NCI-H2196 (cell line): ENCODE measurements at regions not wholly inside any gene's neighbourhood (a gene's known extent, or its start where the extent isn't known, plus 50 kb on each side); places are given as distances from the start of the nearest gene placed in this dataset.

Experiments
- DNase-seq: peaks from one replicate; lab custom pipeline; 2025; ENCODE audit not compliant: unreplicated experiment; lab: John Stamatoyannopoulos, UW

DNA sequence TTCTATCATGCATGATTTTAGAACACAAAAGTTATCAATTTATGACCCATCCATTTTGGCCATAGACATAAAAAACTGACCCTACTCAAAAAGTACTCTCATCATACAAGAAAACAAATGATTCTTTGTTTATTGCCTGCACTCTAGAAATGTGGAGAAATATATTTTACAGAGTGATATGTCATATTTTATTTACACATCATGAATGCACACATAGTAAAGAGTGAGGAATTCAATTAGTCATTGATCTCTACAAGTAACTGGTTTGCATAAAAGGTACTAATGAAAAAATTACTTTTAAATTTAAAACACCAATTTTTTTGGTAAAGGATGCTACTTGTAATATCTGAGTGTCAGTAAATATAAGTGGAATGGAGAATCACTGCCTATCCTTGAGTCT is 242.5 kb upstream of the FAT4 start:
- no peak for DNase-seq

DNA sequence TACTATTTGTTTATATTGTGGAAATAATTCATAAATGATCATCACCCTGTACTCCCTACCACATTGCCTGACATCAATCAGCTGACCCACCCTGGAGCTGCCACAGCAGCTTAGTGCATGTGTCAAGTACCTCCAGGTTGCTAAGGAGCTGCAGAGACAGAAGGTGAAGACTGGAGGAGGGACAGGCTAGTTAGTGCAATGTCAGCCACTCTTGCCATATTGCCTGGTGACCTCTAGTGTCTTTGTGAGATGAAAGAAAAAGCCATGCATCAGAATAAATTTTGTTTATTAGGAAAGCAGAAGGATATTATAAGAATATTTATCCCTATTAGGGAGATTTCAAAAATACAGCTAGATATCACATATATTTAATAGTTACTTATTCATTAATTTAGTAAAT is 243.9 kb upstream of the FAT4 start:
- no peak for DNase-seq

DNA sequence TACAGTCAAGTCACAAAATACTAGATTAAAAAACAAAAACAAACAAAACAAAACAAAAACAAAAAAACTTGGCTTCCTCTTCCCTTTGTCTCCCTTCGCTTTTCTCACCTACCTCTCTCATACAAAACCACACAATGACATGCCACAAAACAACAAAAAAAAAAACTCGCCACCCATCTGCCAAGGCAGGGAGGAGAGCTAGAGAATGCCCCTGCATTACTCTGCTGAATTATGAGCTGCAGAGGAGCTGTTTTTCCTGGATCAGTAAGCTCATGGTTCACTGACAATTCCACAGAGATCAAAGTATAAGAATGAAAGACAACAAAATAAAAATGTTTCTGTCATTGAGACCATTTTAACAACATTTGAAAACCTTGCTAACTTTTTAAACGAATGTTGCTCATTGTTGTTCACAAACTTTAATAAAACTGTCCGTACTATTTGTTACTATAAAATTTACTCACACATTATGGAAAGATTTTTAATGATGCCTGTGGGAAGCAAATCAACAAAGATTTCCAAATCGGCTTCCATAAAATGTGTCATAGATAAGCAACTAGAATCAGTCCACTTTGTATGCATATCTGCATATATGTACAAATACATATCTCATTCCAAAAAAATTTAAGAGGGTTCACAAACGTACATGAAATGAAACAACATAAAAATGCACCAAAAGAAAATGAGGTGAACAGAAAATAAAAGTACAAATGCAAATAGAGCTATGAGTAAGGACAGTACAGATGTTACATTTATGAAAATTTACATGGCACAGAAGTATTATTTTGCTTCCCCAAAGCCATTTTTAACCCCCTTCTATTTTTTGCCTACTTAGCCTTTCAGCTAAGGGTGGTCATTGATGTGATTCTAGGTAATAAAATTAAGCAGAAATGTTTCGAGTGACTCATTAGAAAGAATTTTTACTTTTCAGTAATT is 252.4 kb upstream of the FAT4 start:
- DNase-seq = no peak

DNA sequence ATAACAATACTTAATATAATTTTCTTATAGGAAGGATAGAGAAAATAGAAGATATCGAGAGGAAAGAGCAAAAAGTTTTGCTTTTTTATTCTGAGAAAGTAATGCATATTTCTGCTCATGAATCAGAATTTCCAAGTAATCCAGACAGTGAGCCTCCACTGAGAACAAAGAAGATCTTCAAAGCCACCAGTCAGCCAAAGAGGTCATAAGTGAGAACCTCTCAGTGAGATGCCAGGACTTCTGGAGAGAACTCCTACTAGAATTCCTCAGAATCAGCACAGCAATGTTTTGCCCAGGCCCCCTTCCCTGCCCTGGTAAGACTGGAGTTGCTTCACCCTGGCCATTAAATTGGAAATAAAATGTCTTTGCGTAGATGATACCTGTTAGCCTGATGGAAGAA is 254.4 kb upstream of the FAT4 start:
- no peak for DNase-seq

DNA sequence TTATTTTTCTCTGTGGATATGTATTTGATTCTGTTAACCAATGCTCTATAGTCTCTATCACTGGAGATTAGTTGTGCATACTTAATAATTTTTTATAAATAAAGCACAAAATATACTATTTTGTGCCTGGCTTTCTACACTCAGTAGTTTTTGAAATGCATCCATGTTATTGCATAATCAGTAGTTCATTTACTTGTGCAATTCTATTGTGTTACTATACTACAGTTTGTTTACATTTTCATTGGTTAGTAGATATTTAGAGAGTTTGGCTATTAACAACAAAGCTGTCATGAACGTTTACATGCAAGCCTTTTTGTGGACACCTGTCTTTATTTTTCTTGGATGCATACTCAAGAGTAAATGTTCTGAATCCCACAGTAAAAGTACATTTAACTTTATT is 265.0 kb upstream of the FAT4 start:
- no peak for DNase-seq

DNA sequence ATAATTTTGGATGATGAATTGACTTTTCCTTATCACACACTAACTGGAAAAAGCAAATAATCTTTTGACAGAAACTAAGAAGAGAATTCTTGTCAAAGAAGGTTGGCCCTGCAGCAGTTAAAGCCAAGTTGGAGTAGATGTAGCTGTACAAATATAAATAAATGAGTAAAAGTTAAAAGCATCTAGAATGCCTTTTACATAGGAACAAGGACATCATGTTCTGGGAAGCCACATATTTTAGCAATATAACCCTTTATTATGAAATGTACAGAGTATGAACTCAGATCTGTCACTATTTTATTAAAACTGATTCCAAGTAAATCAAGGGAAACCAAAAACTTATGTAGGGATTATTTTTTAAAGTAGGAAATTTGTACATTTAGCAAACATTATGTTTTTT is 269.4 kb upstream of the FAT4 start:
- DNase-seq = no peak

DNA sequence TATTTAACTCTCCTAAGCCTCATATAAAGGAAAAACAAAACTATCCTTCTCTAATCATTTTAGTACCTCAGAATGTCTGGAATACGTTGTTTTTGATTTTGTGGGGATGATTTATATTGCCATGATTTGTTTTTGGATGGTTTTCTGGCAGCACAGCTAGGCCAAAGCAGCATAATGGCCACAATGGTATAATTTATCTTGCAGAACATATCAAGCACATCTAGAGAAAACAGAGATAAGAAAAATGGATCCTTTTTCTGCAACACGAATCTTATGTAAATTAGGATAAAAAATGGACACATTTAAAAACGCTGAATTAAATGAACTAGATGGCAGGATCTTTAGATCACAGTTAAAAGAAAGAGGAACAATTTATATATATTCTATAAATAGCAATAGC is 269.9 kb upstream of the FAT4 start:
- no peak for DNase-seq

DNA sequence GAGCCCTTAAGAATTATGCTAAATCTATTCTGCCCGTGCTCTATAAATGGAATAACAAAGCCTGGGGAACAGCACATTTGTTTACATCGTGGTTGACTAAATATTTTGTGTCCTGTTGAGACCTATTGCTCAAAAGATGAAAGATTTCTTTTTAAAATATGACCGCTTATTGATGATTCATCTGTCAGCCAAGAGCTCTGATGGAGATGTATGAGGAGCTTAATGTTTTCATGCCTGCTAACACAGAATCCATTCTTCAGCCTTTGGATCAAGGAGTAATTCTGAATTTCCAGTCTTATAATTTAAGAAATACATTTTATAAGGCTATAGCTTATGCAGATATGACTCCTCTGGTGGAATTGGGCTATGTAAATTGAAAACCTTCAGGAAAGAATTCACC is 271.3 kb upstream of the FAT4 start:
- DNase-seq = no peak

DNA sequence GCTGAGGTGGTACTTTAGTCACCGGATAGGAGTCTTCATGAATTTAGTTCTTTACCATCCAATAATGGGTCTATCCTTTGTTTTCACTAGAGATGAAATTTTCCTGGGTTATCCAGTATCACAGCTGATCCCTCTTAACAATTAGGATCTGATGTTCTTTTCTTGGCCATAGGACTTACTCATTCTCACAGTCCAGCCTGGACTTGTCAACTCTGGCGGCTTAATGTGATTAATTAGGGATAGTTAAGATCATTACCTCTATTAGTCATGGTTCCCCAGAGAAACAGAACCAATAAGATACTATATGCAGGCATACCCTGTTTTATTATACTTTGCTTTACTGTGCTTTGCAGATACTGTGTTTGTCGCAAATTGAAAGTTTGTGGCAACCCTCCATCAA is 272.7 kb upstream of the FAT4 start:
- DNase-seq = no peak

DNA sequence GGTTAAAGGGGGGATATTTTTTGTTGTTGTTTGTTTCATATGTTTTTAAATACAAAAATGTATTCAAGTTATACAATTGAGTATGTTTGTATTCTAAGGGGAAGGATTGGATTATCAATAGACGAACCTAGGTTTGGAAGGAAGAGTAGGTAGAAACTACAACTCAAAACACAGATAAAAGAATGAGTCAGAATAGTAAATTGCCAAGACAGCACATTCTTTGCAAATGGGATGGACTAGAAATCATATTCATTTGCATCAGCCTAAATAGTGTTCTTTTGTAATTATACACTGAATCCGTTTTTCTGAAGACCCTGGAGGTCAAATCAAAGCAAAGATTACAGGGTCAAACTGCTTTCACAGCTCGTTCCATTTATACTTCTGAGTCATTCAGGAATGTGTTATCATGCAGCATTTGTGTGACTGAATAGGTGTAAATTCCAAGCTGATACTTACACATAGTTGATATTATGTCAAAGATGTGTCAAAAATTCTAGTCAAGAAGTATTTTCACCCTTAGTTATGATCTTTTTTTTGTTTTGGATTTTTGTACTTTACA is 273.3 kb upstream of the FAT4 start:
- DNase-seq = no peak

DNA sequence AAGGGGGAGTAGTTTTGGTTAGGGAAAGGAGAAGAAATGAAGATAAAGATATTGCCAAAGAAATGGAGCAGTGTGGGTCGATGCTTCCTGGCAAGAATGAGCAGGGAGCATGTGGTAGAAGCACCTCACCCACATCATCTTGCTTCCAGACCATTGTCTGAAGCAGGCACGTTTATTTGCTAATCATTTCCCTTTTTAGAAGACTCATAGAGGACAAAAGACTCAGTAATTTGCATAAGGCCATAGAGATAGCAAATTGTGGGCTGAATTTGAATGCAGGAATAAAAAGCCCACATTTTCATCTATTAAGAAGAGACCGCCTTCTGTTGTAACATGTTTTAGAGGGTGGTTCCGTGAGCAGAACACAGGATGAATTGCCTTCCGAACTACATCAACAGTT is 275.2 kb upstream of the FAT4 start:
- no peak for DNase-seq

DNA sequence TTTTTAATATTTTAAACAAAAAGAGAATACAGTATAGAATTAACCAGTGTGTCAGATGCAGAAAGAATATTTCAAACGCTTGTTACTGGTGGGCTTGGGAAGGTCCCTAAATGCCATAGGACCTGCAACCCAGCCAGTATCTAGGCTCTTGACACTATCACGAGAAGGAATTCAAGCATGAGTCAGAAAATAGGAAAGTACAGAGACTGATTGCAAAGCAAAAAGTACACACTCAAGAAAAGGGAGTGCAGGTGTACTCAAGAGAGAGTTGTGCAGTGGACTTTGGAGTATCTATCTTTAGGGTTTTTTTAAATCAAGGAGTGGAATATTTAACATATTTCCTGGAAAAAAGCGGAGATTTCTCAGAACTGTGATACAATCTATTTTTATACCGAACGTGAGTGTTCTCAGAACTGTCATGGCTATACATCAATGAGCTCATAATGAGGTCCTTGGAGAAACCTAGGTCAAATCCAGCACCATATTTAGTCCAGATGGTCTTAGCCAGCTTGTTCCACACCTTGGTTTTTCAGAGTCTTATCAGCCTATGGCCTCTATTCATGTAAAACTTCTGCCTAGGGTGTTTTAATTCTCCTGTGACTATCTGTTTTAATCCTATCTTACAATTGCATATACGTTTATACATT is 291.8 kb upstream of the FAT4 start:
- no peak for DNase-seq

DNA sequence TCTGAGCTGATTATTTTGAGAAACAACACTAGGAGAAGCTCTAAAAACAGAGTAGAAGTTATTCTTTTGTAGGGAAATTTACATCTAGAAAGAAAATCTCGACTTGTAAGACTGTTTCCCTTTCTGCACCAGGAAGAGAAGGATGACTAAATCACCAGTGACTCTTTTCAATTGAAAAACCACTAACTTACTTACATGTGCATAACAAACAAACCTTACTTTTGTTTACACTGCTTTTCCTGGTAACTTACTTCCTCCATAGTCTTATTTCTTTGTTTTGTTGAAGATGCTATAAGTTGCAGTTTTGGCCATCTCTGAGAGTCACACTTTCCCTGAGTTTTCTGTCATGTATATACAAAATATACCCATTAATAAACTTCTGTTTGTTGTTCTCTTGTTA is 293.6 kb upstream of the FAT4 start:
- DNase-seq = no peak

DNA sequence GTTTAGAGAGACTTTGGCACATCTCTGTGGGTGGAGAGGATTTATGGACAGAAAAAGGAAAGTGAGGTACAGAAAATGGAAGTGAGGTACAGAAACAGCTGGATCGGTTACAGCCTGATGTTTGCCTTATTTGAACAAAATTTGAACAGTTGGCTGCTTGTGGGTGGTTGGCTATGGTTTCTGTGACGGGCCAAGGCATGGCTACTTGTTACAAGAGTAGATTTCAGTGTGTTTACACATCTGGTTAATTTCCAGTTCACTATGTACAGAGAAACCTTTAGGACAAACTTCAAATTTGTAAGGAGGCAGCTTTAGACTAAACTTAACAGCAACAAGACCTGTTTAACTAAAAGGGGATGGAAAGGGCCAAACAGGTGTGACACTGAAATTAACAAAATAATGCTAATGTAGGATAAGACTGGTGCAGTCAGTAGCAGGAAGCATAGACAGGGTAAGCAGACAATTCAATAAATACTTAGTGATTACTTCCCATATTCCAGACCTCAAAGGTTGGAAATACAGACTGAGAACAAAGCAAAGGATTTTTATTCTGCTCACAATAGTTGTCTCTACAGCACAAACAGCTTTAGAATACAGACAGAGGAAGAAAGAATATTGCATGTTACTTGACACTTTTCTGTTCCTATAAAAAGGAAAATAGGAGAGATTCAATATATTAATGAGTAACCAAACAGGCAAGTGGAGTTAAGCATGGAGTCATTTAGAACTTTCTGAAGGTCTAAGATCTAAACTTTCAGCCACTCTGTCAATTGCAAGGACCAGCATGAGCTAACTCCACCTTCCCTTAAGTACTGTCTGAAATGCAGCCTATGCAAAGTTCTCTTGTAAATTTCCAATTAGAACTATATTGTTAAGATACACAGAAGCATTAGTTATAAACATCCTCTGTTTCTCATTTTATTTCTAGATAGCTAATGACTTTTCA is 294.4 kb upstream of the FAT4 start:
- DNase-seq = no peak

DNA sequence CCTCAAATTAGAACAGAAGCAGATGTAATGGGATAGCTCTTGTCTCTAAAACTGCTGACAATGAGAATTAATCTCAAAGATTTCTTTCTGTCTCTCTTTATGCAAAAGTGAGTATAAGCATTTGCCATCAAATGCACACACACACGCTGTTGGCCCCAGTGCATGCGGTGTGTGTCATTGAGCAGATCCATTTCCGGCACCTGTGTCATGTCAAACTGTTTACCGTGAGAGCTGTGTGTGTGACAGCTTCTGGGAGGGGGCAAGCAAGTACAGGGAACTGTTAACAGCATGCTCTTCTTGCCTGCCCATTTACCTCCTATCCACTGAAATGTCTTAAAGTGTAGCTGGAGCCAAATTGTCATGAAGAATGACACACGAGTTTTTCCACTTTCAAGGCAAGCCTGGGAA is 297.9 kb upstream of the FAT4 start:
- no peak for DNase-seq

DNA sequence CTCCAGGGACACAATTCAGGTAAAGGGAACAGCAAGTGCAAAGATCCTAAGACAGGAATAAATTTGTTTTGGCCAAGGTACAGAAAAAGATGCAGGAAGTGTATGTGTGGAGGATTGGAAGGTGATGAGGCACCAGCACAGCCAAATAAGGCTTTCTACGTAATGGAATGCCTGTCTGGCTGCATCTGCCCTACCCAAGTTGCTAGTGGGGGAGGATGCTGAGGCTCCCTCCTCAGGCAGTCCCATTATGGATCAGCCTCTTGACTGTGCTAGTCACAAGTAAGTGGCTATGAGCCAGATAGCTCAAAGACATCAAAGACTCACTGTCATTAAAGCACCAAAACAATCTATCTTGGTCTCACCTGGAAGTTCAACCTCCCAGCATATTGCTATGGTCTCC is 300.9 kb upstream of the FAT4 start:
- no peak for DNase-seq

DNA sequence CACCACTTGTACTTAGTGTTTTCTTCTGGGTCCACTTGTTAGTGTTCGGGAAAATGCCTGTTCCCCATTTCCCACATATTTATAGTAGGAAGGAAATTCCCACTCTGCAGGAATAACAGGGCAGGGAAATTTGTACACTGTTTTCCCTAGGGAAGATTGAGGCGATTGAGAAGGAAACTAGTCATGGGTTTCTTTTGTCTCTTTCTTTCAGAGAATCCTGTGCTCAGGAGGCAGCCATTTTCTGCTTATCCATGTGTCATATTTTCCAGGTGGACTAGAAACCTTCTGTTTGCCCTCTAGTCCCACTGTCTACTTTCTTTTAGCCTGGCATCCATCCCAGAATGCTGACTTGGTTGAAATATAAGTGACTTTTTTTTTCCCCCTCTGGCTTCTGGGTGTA is 299.1 kb upstream of the ANKRD50 start:
- no peak for DNase-seq

DNA sequence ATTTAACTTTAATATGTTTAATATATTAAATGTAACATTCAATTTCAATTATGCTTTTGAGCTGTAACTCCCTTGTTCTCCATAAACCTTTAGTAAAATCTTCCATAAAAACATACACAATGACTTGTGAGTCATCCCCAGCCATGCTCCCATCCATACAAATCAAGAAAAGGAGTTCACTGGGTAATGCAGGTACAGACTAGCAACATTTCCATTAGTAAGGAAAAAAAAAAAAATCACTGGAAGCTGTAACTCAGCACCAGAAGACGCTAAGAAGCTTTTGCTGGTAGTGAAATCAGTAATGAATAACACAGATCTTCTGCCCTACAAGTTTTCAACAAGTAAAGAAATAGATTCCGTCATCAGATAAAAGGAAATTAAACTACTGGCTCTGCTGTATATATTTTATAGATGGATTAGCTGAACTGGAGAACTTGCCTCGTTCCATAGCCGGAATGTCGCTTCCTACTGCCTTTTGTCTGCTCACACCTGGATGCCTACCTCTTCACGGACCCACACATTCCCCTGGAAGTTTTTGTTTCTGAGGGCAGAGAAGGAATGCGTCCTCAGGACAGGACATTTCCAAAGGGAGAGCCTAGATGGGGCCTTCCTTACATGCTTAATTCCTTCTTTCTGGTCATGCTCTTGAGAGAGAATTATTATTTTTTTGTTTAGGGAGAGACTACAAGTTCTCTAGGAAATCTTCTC is 298.4 kb upstream of the ANKRD50 start:
- DNase-seq = no peak

DNA sequence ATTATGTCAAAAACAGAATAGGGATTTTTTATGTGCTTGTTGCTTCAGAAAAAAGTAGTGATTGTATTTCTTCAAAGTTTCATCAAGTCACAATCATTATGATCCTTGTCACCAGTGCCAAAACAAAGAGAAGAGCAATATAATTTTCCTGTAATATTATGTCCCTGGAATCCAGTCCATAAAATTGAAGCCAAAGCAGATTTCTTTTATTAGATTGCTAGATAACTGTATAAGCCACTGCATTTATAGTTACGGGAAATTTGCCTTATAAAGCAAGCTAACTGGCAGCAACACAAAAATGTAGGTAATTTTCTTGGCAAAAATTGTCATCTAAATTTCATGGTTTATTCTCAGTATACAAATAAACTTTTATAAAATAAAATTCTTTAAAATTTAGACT is 296.1 kb upstream of the ANKRD50 start:
- no peak for DNase-seq

DNA sequence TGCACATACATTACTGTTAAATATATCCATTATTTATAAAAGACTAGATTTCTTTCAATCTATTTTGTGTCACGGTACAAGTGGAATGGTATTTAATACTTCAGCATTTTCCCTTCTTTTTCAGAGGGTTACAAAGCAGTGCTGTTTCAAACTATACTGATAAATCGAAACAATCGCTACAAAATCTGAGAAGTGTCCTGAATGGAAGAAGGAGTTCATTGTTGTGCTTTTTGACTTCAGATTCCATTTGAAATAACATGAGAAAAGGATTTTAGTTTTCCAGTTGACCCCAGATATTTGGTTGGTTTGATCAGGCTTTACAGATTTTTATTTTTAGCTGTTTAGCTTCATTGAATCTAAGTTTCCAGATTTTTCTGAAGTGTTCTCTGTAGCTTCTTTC is 292.1 kb upstream of the ANKRD50 start:
- no peak for DNase-seq

DNA sequence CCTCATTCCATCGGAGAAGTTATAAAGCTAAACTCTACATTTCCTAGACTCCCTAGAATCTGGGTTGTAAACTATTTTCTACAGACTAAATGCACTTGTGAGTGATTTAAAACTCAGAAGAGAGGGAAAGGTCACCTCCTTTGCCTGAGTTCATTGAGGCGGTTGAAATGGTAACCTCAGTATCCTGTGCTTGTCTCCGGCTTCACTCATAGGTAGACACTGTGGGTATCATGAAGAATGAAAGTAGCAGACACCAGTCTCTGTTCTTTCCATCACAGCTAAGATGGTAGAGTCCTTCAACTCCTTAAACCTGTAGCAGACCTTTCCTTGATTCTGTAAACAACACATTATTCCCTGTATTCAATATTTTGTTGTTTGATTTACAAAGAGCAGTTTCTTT is 291.3 kb upstream of the ANKRD50 start:
- no peak for DNase-seq
